ENCODE measurements at regions not wholly inside any gene's neighbourhood (a gene's known extent, or its start where the extent isn't known, plus 50 kb on each side); places are given as distances from the start of the nearest gene placed in this dataset.

DNA sequence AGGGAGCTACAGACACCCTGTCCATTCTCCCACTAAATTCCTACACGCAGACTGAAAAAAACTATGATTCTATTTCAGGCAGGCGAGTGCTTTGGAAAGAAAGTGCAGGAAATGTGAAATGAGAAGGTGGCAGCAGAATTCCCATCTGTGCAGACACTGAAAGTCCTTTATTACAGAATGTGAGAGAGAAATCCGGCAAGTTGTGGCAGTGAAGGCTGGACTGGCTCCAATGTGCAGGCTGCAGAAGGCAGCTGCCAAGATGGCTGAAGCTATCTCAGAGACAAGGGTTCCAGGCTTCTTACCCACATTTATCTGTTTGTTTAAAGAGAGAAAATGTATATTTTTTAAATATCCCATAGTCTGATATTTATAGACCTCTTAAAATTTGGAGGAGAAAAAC is 161.8 kb upstream of the VLDLR start:
- TF ChIP-seq CTCF (conservative IDR thresholded peaks at IDR 0.05 in 1 of 2, IDR thresholded peaks at IDR 0.05 in 1 of 2; ENCODE audit: low read depth in 1 of 2, low read length in 2 of 2) = no peak
- no peak for TF ChIP-seq EZH2 (IDR thresholded peaks at IDR 0.05; ENCODE audit: low read length, missing control alignments)
- Histone ChIP-seq H3K79me2 (ENCODE audit: control insufficient read depth, insufficient read depth, low read length) (no peaks in the 10 kb centered on the region), H3K4me3 (replicated peaks in 1 of 4; ENCODE audit: control extremely low read depth in 1 of 4, insufficient read depth in 1 of 4, low read depth in 3 of 4, low read length in 4 of 4) (no peak overlapping the region), H3K9ac (ENCODE audit: insufficient read depth, low read length) (no peak overlapping the region), H3K4me1 (ENCODE audit: control insufficient read depth, extremely low read depth, insufficient read depth, low read length) (no peaks in the 10 kb centered on the region), H3K9me3 (ENCODE audit: control insufficient read depth, insufficient read depth, low read depth, low read length) (no peaks in the 10 kb centered on the region), H3K27me3 (ENCODE audit: control insufficient read depth, insufficient read depth, low read length) (no peaks in the 10 kb centered on the region), H3K27ac (ENCODE audit: insufficient read depth, low read length) (no peak overlapping the region), H4K20me1 (ENCODE audit: control insufficient read depth, extremely low read depth, insufficient read depth, low read length) (no peaks in the 10 kb centered on the region), H3K36me3 (ENCODE audit: control insufficient read depth, insufficient read depth, low read length) (no peaks in the 10 kb centered on the region), H3K4me2 (ENCODE audit: extremely low read depth, insufficient read depth, low read length) (no peak overlapping the region), H2AFZ (ENCODE audit: low read length) (no peak overlapping the region)
- DNase-seq (ENCODE audit: low read depth in 2 of 2) = no peak

GRCh38 chr9:2461892-2462291 is 159.7 kb upstream of the VLDLR start:
- Histone ChIP-seq H3K9me3 (ENCODE audit: control insufficient read depth, insufficient read depth, low read depth, low read length) (no peaks in the 10 kb centered on the region), H3K9ac (ENCODE audit: insufficient read depth, low read length) (no peak overlapping the region), H3K27me3 (ENCODE audit: control insufficient read depth, insufficient read depth, low read length) (no peaks in the 10 kb centered on the region), H3K4me3 (replicated peaks in 1 of 4; ENCODE audit: control extremely low read depth in 1 of 4, insufficient read depth in 1 of 4, low read depth in 3 of 4, low read length in 4 of 4) (no peak overlapping the region), H3K4me2 (ENCODE audit: extremely low read depth, insufficient read depth, low read length) (no peak overlapping the region), H3K36me3 (ENCODE audit: control insufficient read depth, insufficient read depth, low read length) (no peaks in the 10 kb centered on the region), H3K4me1 (ENCODE audit: control insufficient read depth, extremely low read depth, insufficient read depth, low read length) (no peaks in the 10 kb centered on the region), H2AFZ (ENCODE audit: low read length) (no peak overlapping the region), H3K27ac (ENCODE audit: insufficient read depth, low read length) (no peak overlapping the region), H4K20me1 (ENCODE audit: control insufficient read depth, extremely low read depth, insufficient read depth, low read length) (no peaks in the 10 kb centered on the region), H3K79me2 (ENCODE audit: control insufficient read depth, insufficient read depth, low read length) (no peaks in the 10 kb centered on the region)
- peak; percentile 3 to 59 for DNase-seq (ENCODE audit: low read depth in 2 of 2)
- no peak for TF ChIP-seq EZH2 (IDR thresholded peaks at IDR 0.05; ENCODE audit: low read length, missing control alignments)
- TF ChIP-seq CTCF (conservative IDR thresholded peaks at IDR 0.05 in 1 of 2, IDR thresholded peaks at IDR 0.05 in 1 of 2; ENCODE audit: low read depth in 1 of 2, low read length in 2 of 2) = no peak

DNA sequence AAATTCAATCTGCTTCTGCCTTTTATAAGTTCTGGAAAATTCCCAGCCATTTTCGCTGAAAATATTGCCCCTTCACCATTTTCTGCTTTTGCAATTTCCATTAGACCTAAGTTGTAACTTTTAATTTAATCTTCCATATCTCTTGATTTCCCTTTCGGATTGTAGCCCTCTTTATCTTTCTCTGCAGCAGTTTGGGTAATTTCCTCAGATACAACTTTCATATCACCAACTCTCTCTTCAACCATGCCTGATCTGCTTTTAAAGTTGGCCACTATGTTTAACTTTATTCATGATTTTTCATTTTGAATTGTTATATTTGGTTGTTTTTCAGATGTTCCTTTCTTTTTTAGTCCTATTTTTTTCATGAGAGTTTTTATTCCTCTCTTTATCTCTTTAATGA is 157.0 kb upstream of the VLDLR start:
- no peak for TF ChIP-seq CTCF (conservative IDR thresholded peaks at IDR 0.05 in 1 of 2, IDR thresholded peaks at IDR 0.05 in 1 of 2; ENCODE audit: low read depth in 1 of 2, low read length in 2 of 2)
- no peak for TF ChIP-seq EZH2 (IDR thresholded peaks at IDR 0.05; ENCODE audit: low read length, missing control alignments)
- H3K9me3 ChIP-seq (ENCODE audit: control insufficient read depth, insufficient read depth, low read depth, low read length) = no peaks in the 10 kb centered on the region
- no peaks in the 10 kb centered on the region for H3K79me2 ChIP-seq (ENCODE audit: control insufficient read depth, insufficient read depth, low read length)
- H3K4me3 ChIP-seq (replicated peaks in 1 of 4; ENCODE audit: control extremely low read depth in 1 of 4, insufficient read depth in 1 of 4, low read depth in 3 of 4, low read length in 4 of 4) = no peak overlapping the region
- H4K20me1 ChIP-seq (ENCODE audit: control insufficient read depth, extremely low read depth, insufficient read depth, low read length) = no peaks in the 10 kb centered on the region
- H3K4me2 ChIP-seq (ENCODE audit: extremely low read depth, insufficient read depth, low read length) = no peak overlapping the region
- no peak overlapping the region for H3K9ac ChIP-seq (ENCODE audit: insufficient read depth, low read length)
- no peaks in the 10 kb centered on the region for H3K4me1 ChIP-seq (ENCODE audit: control insufficient read depth, extremely low read depth, insufficient read depth, low read length)
- no peak overlapping the region for H3K27ac ChIP-seq (ENCODE audit: insufficient read depth, low read length)
- no peaks in the 10 kb centered on the region for H3K27me3 ChIP-seq (ENCODE audit: control insufficient read depth, insufficient read depth, low read length)
- no peaks in the 10 kb centered on the region for H3K36me3 ChIP-seq (ENCODE audit: control insufficient read depth, insufficient read depth, low read length)
- no peak overlapping the region for H2AFZ ChIP-seq (ENCODE audit: low read length)
- DNase-seq (ENCODE audit: low read depth in 2 of 2) = no peak

Measured in fibroblast of lung (primary cell).